ENCODE measurements at regions not wholly inside any gene's neighbourhood (a gene's known extent, or its start where the extent isn't known, plus 50 kb on each side); places are given as distances from the start of the nearest gene placed in this dataset.

DNA sequence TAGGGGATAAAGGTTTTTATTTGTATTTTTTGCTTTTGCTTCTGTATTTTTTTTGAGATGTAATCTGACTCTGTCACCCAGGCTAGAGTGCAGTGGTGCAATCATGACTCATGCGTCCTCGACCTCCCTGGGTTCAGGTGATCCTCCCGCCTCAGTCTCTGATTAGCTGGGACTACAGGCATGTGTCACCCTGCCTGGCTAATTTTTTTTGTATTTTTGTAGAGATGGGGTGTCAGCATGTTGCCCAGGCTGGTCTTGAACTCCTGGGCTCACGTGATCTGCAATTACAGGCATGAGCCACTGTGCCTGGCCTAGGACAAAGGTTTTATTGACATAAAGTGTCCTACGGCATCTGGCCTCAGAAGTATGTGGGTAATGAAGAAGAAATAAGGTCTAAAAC, 297.1 kb upstream of the C9orf72 start:
- DNase-seq: no peak

DNA sequence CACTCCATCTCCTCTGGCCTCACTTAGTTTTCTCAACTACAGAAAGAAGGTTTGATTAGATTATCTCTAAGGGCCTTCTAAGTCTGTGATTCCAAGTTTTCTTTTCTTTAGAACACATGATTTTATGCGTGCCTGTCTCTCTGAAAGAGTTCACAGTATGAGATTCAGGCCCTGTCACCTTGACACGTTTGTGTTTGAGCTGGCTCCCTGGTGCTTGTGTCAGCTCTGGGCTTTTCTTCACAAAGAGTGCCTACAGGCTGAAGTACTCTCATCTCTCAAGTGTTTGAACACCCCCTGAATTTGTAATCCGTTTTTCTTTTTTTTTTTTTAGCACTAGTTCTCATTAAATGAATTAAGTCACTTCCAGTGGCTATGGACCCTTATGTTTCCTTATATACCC, 306.9 kb upstream of the C9orf72 start:
- DNase-seq: no peak

DNA sequence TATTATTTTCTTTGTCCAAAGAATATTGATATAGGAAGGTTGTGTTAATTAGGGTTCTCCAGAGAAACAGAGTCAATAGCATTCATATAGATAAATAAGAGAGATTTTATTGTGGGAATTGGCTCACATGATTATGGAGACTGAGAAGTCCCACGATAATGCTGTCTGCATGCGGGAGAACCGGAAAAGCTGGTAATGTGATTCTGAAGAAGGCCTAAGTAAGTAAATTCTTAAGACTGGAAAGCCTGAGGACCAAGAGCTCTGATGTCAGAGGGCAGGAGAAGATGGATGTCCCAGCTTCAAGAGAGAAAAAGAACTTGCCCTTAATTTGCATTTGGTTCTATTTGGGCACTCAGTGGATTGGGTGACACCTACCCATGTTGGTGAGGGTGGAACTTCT, 307.4 kb upstream of the C9orf72 start:
- DNase-seq: no peak

DNA sequence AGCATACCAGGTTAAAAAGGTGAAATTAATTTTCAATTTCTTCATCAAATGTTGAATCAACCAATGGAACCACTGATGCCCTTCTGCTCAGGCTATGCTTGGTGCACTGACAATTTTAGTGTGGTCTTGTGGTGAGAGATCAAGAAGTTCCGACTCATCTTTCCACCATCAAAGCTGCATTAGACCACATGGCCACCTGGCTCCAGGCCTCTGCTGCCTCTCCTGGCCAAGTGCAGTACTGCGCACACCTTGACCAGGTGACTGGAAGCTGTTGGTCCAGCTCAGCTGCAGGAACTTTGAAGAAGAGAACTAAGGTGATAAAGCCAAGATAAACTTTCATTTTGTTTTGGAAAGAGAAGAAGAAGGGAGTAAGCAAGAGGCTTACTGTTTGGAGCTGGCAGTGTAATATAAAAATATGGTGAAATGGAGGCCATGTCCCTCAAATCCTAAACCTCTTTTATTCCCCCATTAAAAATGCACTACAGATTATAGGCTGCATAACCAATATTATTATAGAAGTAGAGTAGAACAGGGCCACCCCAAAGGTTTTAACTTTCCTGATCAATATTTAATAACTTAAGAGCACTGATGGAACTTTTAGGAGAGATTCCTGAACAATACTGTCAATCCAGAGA, 315.5 kb upstream of the C9orf72 start:
- DNase-seq: no peak

DNA sequence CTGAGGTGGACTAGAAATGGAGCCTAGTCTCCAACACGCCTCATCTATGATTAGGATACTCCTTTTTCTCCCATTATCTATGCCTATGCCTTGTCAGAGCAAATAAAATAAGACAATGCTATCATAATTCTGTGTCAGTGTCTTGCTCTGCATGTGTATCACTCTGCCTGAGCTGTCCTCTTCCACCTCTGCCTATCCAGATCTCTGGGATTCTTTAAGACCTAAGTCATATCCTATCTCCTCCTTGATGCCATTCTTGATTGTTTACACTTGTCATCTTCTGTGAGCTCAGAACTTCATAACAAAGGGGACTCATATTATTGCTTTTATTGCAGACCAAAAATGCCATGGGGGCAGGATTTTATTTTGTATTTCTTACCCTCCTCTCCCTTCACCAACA, 351.2 kb upstream of the C9orf72 start:
- DNase-seq: no peak

DNA sequence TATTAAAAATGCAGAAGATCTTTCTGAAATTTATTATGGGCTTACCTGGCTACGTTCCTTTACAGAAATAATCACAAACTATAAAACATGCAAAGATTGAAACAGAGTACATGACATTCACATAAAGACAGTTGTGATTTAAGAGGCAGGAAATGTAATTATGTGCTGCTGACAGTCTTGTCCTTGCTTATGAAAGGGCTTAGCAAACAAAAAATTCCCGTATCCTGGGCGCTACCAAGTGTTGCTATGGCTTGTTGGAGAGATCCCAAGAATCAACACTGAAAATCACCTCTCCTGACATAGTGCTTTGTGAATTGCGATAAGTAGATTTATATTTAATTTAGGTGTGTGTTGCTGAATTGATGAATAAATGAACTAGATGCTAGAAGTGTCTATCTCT, 352.5 kb upstream of the C9orf72 start:
- no peak for DNase-seq

DNA sequence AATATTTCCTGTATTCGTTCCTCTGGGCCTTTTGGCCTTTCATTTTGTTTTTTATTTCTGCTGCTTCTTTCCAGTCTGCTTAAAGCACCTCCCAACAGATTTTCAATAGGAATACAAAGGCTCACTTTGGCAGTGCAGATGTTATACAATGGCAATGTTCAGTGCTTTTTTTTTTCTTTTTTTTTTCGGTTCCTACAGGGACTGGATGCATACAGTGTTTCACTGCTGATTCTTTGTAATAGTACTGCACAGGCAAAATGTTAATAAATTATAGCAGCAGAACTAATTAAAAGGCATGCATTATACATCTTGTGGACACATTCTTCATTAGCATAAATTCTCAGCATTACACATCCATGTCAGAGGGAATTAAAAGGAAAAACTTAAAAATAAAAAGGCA, 356.6 kb upstream of the C9orf72 start:
- no peak for DNase-seq

DNA sequence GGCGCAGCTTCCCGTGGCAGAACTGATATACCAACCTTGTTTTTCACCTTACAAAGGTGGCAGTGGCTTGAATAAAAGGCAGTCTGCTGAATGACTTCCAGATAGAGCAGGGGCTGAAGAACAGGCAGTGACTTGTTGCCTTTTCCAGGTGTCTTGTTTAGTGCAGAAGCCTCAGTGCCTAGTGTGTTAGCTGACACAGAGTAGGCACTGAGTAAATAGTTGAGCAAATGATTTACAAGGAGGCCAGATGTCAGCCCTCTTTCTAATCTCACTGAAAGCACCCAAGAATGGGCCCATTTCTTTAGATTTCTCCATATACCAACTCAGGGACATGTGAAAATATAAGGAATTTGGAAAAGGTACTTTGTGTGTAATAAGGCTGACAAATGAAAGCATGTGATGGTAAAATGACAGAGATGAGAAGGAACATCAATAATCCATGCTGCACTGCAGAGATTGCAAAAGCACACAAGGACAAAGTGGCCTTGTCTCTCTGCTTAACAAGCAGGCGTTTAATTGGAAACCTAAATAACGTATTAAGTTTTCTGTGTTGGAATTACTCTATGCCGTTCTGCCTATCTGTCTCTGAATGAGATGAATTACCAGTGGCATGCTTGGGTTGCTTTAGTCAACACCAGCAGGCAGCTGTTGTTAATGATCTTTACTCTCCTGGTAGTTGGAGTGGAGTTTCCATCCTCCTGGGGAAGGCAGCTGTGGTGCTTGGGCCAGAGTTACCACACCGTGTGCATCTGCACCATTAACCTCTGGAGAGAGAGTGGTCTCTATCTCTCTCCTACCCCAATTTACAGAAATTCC, 360.1 kb upstream of the C9orf72 start:
- no peak for DNase-seq

DNA sequence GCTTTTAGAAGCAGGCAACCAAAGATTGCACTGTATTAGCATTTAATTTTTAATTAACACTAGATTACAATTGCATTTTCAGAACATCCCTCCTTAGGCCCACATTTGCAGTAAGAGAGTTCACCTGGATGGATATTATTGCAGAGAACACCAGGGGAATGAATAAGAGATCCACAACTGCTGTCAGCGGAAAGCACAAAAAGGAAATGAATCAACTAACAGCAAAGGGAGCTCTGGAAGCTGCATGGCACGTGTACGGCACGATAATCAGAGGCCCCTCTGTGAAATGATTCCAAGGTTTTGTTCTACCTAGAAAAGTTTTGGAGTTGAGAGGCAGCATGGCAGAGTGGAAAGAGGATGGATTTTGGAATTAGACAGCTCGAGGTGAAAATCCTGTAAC, 361.2 kb upstream of the C9orf72 start:
- DNase-seq: no peak

DNA sequence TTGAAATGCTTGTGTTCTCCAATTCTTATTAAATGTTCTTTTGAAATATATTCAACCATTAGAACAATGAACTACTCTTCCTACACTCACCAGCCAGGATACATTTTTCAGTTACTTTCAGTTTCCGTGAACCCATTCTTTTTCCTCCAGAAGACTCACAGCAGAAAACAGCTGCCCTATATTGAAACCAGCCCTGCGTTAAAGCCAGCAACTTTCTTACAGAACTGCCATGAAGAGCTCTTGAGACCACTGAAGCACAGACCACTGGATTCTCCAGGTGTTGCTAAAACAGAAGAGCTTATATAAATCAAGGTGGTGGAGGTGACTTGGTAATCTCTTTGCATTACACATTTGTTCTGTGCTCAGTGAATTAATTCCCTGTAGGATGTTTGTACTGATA, 365.9 kb upstream of the C9orf72 start:
- DNase-seq: no peak

DNA sequence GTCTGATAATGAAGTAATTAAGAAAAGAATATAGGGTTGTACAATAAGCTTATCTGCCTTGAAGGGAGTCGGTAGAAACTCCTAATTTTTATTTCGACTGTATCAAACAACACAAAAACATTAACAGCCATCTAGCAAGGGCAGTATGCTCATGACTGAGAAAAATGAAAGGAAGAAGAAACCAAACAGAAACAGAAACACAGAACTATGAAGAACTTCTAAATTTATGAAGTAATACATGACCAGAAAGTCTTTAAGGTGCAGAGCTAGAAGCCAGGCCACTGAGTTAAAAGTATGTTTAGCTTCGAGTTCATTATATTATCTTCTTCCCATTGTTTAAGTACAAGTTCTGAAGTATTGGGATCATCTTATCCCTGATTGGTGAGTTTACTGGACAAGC, 367.3 kb upstream of the C9orf72 start:
- no peak for DNase-seq

DNA sequence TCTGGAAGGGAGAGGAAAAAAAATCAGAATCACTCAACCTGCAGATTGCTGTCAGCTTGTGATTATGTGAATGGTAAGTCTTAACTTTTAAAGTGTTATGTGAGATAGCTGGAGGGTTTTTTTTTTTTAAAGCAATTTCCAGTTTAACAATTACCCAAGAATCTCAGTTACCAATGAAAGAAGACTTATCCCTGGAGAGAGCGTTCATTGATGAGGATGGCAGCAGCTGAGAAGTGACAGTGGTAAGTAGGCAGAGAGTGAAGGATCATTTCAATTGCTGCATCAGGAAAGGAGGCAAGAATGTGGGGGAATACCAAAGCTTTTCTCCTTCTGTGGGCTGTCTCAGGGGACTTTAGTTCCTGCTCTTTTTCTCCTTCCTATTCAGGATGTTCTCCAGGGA, 370.2 kb upstream of the C9orf72 start:
- DNase-seq: no peak

DNA sequence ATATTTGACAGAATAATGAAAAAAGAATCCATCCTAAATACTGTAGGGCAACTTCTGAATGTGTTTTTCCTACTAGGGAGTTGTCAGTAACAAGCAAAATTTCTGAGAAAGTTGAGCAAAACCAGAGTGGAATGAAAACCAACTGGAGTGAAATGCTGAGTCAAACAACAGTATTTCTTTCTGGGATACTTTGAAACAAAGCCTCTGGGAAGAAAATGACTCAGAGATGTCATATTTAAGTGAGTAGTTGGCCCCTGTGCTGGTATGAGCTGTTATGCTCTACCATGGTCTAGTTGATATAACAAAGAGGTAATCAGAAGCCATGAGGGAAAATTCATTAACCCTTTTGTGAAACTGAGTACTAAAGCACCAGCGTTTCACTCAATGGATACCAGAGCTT, 372.1 kb upstream of the C9orf72 start:
- DNase-seq: no peak

DNA sequence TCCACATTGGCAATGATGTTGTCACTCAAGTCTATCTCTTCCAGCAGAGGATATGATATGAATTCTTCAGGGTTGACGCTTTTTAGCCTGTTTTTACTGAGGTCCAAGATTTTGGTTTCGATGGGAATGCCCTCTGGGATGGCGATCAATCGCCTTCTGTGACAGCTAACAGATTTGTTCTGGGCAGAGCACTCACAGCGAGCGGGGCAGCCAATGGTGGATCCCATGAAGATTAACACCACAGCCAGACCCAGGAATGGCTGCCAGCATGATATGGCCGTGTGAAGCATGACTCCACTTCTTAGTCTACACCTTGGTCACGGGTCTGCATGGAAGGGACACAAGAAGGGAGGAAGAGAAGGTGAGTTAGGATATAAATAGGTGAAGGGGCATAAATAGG, 377.1 kb upstream of the C9orf72 start:
- DNase-seq: no peak

DNA sequence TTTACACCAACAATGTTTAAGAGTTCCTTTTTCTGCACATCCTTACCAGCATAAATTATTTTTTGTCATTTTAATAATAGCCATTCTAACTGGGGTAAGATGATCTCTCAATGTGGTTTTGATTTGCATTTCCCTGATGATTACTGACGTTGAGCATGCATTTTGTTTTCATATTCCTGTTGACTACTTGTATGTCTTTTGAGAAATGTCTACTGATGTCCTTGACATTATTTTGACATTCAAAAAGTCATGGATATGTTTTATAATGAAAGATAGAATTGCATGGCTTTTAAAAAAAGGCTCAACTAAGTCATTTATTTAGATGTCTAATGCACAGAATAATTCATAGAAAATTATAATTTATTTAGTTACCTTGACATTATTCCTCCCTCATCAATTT, 381.6 kb upstream of the C9orf72 start:
- no peak for DNase-seq

DNA sequence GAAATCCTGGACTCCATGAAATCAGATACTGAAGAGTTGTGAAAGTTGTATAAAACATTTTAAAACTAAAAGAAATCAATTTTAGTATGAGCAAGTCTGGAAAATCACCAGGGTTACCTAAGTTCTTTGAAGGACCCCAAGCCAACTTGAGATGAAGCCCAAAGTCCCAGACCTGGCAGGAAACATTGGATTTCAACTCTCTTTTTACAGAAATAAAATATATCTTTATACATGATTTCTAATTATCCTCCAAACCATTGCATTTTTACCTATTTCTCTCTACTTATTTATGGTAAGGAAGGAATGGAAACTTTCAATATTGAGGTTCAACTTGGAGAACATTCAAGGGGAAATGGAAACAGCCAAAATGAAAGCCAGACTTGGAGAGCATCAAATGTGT, 390.6 kb upstream of the C9orf72 start:
- DNase-seq: no peak

DNA sequence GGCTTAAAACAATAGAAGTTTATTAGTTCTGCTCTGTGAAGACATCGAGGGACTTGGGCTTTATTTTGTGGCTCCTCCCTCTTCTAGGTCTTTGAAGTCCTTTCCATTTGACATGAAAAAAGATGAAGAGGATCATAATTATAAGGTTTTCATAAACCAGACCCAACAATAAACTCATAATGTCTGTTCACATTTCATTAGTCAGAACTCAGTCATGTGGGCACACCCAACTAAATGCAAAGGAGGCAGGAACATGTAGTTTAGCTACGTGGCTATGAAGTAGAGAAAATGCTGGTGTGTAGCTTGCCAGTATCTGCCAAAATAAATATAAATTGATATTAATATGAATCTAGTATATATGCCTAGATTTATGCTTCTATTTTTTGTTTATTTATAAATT, 393.9 kb upstream of the C9orf72 start:
- DNase-seq: no peak

DNA sequence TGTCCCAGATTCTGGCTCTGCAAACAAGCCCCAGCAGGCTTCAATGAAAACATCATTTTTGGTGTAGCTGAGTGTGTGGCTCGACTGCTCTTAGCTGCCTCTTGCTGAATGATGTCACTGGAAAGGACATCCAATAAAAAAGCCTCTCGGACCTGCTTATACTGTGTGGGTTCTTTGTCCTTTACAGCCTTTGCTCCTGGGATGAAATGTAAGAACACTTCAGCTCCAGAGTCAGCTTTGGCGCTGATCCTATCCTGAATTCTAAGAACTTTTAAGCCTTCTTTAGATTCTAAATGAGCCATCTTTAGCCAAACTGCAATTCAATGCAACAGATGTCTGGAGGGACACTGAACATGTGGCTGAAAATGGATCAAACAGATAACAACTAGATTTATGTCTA, 404.6 kb upstream of the C9orf72 start:
- no peak for DNase-seq

DNA sequence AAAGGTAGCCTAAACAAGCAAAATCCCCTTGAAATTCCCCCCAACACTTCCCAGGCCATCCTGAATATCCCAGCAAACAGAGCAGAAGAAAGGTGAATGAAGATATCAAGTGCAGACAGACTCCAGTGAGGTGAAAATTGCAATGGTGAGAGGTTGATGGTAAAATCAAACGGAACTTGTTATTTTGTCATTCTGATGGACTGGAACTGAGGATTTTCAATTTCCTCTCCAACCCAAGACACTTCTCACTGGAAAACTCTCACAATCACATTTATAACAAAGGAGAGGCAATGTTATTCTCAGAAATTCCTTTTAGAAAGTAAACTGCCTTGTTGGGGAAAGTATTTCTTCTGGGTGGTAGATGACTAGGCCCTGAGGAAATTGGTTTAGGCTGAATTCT, 412.4 kb upstream of the C9orf72 start:
- no peak for DNase-seq

DNA sequence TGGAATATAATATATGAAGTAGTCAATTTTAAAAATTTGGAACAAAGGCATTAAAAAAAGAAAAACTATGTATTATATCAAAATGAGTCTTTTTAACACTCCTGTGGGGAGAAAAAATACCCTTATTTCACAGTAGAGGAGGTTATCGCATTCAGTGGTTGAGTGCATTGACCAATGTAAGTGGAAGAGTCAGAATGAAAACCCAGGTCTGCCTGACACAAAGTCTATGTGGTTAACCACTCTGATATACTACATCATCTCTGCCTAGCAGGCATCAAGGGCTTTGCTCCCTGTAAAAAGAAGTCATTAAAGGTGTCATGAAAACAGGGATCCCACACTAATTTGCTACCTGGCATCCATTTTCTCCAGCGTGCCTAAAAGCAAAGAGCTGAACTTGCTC, 417.2 kb upstream of the C9orf72 start:
- no peak for DNase-seq

DNA sequence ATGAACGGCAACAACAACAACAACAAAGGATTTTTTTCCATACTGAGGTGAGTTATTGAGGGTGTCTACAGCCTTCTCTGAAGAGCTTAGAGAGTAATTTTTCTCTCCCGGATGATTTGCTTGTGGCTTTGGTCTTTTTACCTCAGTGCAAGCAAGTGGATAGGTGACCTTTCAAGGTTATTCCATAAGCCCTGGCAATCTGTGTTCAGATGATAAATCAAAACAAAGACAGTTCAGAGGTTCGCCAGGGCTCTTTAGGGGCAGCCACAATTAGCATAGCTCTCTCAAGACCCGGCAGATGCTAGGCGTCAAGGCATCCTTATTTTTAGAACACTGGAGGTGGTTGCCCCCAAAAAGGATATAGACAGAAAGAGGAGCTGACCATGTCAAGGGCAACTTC, 417.9 kb upstream of the C9orf72 start:
- no peak for DNase-seq

DNA sequence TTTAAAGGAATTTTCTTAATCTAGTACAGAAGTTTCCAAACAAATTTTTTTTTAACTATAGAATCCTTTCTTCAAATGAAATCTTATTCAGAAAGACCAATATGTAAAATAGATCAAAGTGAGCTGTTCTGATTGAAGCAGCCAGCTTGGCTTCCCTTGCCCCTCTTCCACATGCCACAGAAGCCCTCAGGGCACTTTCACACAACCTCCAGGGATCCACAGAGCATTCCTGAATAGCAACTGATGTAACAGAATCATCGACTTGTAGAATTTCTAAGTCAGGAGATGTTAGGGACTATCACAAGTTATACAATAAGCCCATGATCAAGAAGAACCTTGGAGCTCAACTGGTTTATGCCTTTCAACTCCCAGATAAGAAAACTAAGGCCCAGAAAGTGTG, 427.8 kb upstream of the C9orf72 start:
- no peak for DNase-seq

DNA sequence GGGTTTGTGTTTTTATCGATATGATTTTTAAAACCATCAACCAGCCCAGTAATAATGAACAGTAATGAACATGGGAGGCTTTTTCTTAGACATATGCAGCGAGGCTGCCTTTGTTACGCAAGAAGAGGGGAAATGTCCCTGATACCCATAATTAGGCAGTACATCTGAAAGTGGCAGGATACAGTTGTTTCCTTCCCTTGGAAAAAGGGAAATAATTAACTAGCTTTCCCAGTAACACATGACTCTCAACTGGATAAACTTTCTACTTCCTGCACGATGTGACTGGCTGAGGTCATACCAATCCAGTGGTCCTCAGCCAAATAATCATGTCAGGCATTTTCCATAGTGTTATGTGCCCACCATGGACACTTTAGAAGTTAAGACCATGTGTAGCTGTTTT, 431.6 kb upstream of the C9orf72 start:
- DNase-seq: no peak

DNA sequence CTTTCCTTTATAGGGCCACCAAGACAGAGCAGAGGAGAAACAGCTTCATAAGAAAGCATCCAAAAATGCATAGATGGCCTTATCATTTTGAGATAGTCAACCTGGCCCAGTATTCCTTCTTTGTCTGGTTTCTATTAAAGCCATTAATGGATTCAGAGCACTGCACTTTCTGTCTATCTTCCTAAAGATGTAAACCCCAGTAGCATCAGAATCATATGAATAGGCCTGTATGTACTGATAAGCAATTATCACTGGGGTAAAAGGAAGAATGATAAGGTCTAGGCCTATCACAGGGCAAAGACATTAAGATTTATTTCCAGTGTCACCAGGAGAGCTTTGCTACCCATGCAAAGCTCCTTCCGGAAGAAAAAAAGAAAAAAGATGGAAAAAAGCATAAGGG, 432.5 kb upstream of the C9orf72 start:
- no peak for DNase-seq
